Omental fat pad (tissue), 3 donors: ENCODE measurements at regions not wholly inside any gene's neighbourhood (a gene's known extent, or its start where the extent isn't known, plus 50 kb on each side); places are given as distances from the start of the nearest gene placed in this dataset.

Experiments used
- ATAC-seq: fragments of 150-250 bp; one replicate; pipeline ENCODE4 v1.9.1; 2016; ENCODE audit warnings: mild to moderate bottlenecking, moderate library complexity; ENCODE audit not compliant: low FRiP score
- DNase-seq: peaks from one replicate; pipeline ENCODE4 v3.0.0-alpha.2; 2019; ENCODE audit warnings: low spot score
- CTCF ChIP-seq, 3 donors: fragments of 450-650 bp; IDR thresholded peaks; one replicate each; pipeline ENCODE4 v1.5.1; 2016 to 2017; ENCODE audit warnings: antibody characterized with exemption in 3 of 3, mild to moderate bottlenecking in 3 of 3, moderate library complexity in 2 of 3

DNA sequence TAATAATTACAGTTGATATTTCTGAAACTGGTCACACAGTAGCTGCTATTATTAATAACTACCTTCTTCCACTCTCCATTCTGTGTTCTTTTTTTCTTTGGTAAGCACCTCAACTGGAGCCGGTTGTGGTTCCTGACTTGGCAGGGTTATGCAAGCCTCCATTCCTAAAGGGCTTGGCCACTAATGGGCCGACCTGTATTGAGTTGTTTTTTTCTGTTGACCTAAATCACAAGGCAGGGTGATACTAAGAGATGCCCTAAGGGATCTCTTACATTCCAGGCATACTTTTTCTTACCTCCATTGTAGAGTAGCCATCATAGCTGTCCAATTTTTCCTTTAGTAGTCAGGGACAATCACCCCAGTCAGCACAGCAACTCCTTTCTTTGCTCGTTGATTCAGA, 1295.8 kb upstream of the ADGRL3 start:
- TF ChIP-seq CTCF (IDR thresholded peaks at IDR 0.05), result no peak
- no peak for DNase-seq
- no peak for ATAC-seq

- no peak for ATAC-seq
- no peak for TF ChIP-seq CTCF (IDR thresholded peaks at IDR 0.05)
Observed at GRCh38 chr4:59920416-59920815, 1279.7 kb upstream of the ADGRL3 start.

GRCh38 chr4:59925290-59925689, 1274.8 kb upstream of the ADGRL3 start:
- ATAC-seq, result no peak
- TF ChIP-seq CTCF (IDR thresholded peaks at IDR 0.05), result no peak
- no peak for DNase-seq

More at GRCh38 chr4:59920416-59920815, 1279.7 kb upstream of the ADGRL3 start:
- no peak for DNase-seq

- no peak for ATAC-seq
- TF ChIP-seq CTCF (IDR thresholded peaks at IDR 0.05), result no peak
Observed at GRCh38 chr4:59936566-59936965, 1263.6 kb upstream of the ADGRL3 start.

GRCh38 chr4:59938166-59938565, 1262.0 kb upstream of the ADGRL3 start:
- ATAC-seq (no peak), DNase-seq (no peak)
- TF ChIP-seq CTCF (IDR thresholded peaks at IDR 0.05), result no peak

More at GRCh38 chr4:59936566-59936965, 1263.6 kb upstream of the ADGRL3 start:
- no peak for DNase-seq

DNA sequence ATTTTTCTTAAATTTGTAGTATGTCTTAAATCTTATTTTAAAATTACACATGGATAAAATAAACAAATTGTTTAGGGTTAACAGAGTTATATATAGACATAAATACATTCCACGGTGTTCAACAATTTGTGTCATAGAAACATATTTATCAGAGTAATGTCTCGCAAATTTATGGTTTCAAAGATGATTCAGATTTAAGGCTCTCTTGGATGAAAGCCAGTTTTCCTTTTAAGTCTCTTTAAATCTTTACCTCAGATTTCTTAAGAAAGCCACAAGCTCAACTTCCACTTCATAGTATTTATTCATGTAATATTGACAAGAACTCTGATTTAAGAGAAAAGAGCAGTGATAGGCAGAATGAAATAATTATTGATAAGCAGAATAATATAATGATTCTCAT, 1254.8 kb upstream of the ADGRL3 start:
- ATAC-seq, result no peak
- no peak for TF ChIP-seq CTCF (IDR thresholded peaks at IDR 0.05)
- no peak for DNase-seq

DNA sequence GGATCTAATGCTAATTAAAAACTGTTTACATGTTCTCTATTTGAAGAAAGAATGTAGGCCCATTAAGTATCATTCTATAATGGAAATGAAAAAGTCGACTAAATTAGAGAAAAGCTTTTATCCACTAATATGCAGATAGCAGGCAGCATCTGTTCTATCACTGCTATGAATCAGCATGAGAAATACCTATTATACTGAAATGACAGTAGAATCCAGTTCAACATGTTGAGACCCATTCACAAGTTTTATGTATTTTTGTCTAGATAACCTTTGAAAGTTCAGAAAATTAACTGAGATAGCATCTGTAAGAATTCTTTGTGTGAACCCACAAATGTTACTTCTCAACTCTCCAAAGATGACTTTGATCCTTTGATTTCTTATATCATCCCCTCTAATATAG, 1254.4 kb upstream of the ADGRL3 start:
- TF ChIP-seq CTCF (IDR thresholded peaks at IDR 0.05), result no peak
- DNase-seq, result no peak

More for the DNA sequence above, 1254.4 kb upstream of the ADGRL3 start:
- ATAC-seq, result no peak
